Neural crest cell (in vitro differentiated cells): ENCODE measurements at regions not wholly inside any gene's neighbourhood (a gene's known extent, or its start where the extent isn't known, plus 50 kb on each side); places are given as distances from the start of the nearest gene placed in this dataset.

Experiments
- DNase-seq: peaks from one replicate; pipeline ENCODE4 v3.0.0; 2021; ENCODE audit warnings: low read depth, mixed read lengths, low spot score
- H3K27ac Mint-ChIP-seq: one replicate; pipeline ENCODE4 v1.8.0; 2021; ENCODE audit warnings: mild to moderate bottlenecking, mixed read lengths; ENCODE audit not compliant: unreplicated experiment
- H3K27me3 Mint-ChIP-seq: 2 replicates; pipeline ENCODE4 v1.8.0; 2021; ENCODE audit warnings: low read depth, mild to moderate bottlenecking, mixed read lengths
- H3K36me3 Mint-ChIP-seq: 2 replicates; pipeline ENCODE4 v1.8.0; 2021; ENCODE audit warnings: low read depth, mild to moderate bottlenecking, mixed read lengths
- H3K4me1 Mint-ChIP-seq: 2 replicates; pipeline ENCODE4 v1.8.0; 2021; ENCODE audit warnings: mixed read lengths
- H3K4me3 Mint-ChIP-seq: one replicate; pipeline ENCODE4 v1.8.0; 2021; ENCODE audit warnings: mild to moderate bottlenecking, mixed read lengths
- H3K9me3 Mint-ChIP-seq: 2 replicates; pipeline ENCODE4 v1.8.0; 2021; ENCODE audit warnings: mixed read lengths
- CTCF ChIP-seq: fragments of 200-600 bp; sonication (generic); conservative IDR thresholded peaks from 2 replicates; pipeline ENCODE4 v1.5.0; 2021; ENCODE audit warnings: antibody characterized with exemption, mild to moderate bottlenecking

GRCh38 chr13:105474983-105475610 is 1060.4 kb downstream of the EFNB2 start:
- no peak for DNase-seq
- H3K27me3 Mint-ChIP-seq: no peaks in the 10 kb centered on the region

GRCh38 chr13:105471673-105472072 is 1063.8 kb downstream of the EFNB2 start:
- DNase-seq: no peak
- TF ChIP-seq CTCF: no peak
- H3K27ac Mint-ChIP-seq: peak overlapping the region; percentile 8
- H3K27me3 Mint-ChIP-seq: no peaks in the 10 kb centered on the region
- H3K36me3 Mint-ChIP-seq: no peaks in the 10 kb centered on the region
- H3K4me3 Mint-ChIP-seq: no peak overlapping the region
- H3K4me1 Mint-ChIP-seq: peaks cover 17% of the 10 kb centered on the region
- H3K9me3 Mint-ChIP-seq: no peaks in the 10 kb centered on the region

More at GRCh38 chr13:105474983-105475610, 1060.4 kb downstream of the EFNB2 start:
- peaks cover 13% of the 10 kb centered on the region for H3K4me1 Mint-ChIP-seq
- H3K4me3 Mint-ChIP-seq: no peak overlapping the region
- TF ChIP-seq CTCF: no peak
- H3K27ac Mint-ChIP-seq: no peak overlapping the region
- H3K9me3 Mint-ChIP-seq: peaks cover under 1% of the 10 kb centered on the region
- no peaks in the 10 kb centered on the region for H3K36me3 Mint-ChIP-seq

- Mint-ChIP-seq H3K36me3 (no peaks in the 10 kb centered on the region), H3K9me3 (no peaks in the 10 kb centered on the region), H3K27ac (no peak overlapping the region), H3K27me3 (no peaks in the 10 kb centered on the region), H3K4me3 (no peak overlapping the region), H3K4me1 (peaks cover 12% of the 10 kb centered on the region)
- no peak for DNase-seq
- no peak for TF ChIP-seq CTCF
Observed at GRCh38 chr13:105466376-105466775, 1069.1 kb downstream of the EFNB2 start.

- H3K27ac Mint-ChIP-seq: no peak within 1 kb of the TSS
Observed at GRCh38 chr13:105465745-105466144, 1069.7 kb downstream of the EFNB2 start, which contains the start of gene DAOA. Gene DAOA (plus strand): TSS chr13:105466045.

GRCh38 chr13:105465251-105465650 is 1070.2 kb downstream of the EFNB2 start:
- Mint-ChIP-seq H3K27me3 (no peaks in the 10 kb centered on the region), H3K4me1 (peaks cover 12% of the 10 kb centered on the region), H3K27ac (no peak overlapping the region), H3K36me3 (no peaks in the 10 kb centered on the region), H3K9me3 (no peaks in the 10 kb centered on the region), H3K4me3 (no peak overlapping the region)
- DNase-seq: no peak
- no peak for TF ChIP-seq CTCF

More at GRCh38 chr13:105465745-105466144, 1069.7 kb downstream of the EFNB2 start, which contains the start of gene DAOA:
- no peak for TF ChIP-seq CTCF
- Mint-ChIP-seq H3K4me1 (peaks cover 12% of the 10 kb centered on the region), H3K4me3 (no peak within 1 kb of the TSS), H3K27me3 (no peaks in the 10 kb centered on the region), H3K9me3 (no peaks in the 10 kb centered on the region), H3K36me3 (no peaks in the 10 kb centered on the region)
- no peak for DNase-seq
